Sigmoid colon (tissue), 4 donors: ENCODE measurements at regions not wholly inside any gene's neighbourhood (a gene's known extent, or its start where the extent isn't known, plus 50 kb on each side); places are given as distances from the start of the nearest gene placed in this dataset.

Experiments
- CTCF ChIP-seq, 4 experiments: fragments of 450-650 bp in 3 of 4; fragments of 200-600 bp in 1 of 4; IDR thresholded peaks; one replicate each; pipeline ENCODE4 v1.5.1; 2016 to 2019; ENCODE audit warnings: antibody characterized with exemption in 4 of 4, mild to moderate bottlenecking in 3 of 4, moderate library complexity in 2 of 4
- EP300 ChIP-seq, 4 donors: sonication (generic); formaldehyde crosslinking; IDR thresholded peaks; one replicate each; pipeline ENCODE4 v1.6.1; 2017; ENCODE audit warnings: antibody characterized with exemption in 4 of 4
- POLR2A ChIP-seq, 2 donors: fragments of 450-650 bp; IDR thresholded peaks; one replicate each; pipeline ENCODE4 v1.6.1; 2016; ENCODE audit warnings: antibody characterized with exemption in 2 of 2, mild to moderate bottlenecking in 2 of 2, moderate library complexity in 2 of 2
- POLR2AphosphoS5 ChIP-seq, 4 donors: sonication (generic); formaldehyde crosslinking; IDR thresholded peaks; one replicate each; pipeline ENCODE4 v1.6.1; 2017; ENCODE audit warnings: antibody characterized with exemption in 4 of 4

GRCh38 chr3:127074900-127075360 is 92.0 kb downstream of the PLXNA1 start:
- TF ChIP-seq CTCF (IDR thresholded peaks at IDR 0.05) (no peak), POLR2A (IDR thresholded peaks at IDR 0.05) (no peak), EP300 (IDR thresholded peaks at IDR 0.05) (no peak), POLR2AphosphoS5 (IDR thresholded peaks at IDR 0.05) (no peak)
